Panc1 (cell line): ENCODE measurements at regions not wholly inside any gene's neighbourhood (a gene's known extent, or its start where the extent isn't known, plus 50 kb on each side); places are given as distances from the start of the nearest gene placed in this dataset.

Experiments
- CTCF ChIP-seq: fragments of 450-650 bp; IDR thresholded peaks from 2 replicates; pipeline ENCODE4 v1.5.1; 2017; ENCODE audit warnings: mild to moderate bottlenecking
- POLR2AphosphoS5 ChIP-seq: IDR thresholded peaks from 2 replicates; pipeline ENCODE4 v1.6.1; 2012; ENCODE audit warnings: mild to moderate bottlenecking, low read depth, low read length, moderate library complexity

- no peak for TF ChIP-seq POLR2AphosphoS5
- no peak for TF ChIP-seq CTCF
Measured at GRCh38 chr3:66795365-66795764, 202.7 kb upstream of the KBTBD8 start.
